ENCODE measurements at regions not wholly inside any gene's neighbourhood (a gene's known extent, or its start where the extent isn't known, plus 50 kb on each side); places are given as distances from the start of the nearest gene placed in this dataset.

GRCh38 chr5:90071656-90072055, 337.9 kb downstream of the CETN3 start:
- TF ChIP-seq EZH2phosphoT487 (IDR thresholded peaks at IDR 0.05; ENCODE audit: low read depth, severe bottlenecking, unreplicated experiment): no peak
- TF ChIP-seq, protein P1, sequence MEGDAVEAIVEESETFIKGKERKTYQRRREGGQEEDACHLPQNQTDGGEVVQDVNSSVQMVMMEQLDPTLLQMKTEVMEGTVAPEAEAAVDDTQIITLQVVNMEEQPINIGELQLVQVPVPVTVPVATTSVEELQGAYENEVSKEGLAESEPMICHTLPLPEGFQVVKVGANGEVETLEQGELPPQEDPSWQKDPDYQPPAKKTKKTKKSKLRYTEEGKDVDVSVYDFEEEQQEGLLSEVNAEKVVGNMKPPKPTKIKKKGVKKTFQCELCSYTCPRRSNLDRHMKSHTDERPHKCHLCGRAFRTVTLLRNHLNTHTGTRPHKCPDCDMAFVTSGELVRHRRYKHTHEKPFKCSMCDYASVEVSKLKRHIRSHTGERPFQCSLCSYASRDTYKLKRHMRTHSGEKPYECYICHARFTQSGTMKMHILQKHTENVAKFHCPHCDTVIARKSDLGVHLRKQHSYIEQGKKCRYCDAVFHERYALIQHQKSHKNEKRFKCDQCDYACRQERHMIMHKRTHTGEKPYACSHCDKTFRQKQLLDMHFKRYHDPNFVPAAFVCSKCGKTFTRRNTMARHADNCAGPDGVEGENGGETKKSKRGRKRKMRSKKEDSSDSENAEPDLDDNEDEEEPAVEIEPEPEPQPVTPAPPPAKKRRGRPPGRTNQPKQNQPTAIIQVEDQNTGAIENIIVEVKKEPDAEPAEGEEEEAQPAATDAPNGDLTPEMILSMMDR (IDR thresholded peaks at IDR 0.05; ENCODE audit: poor library complexity): no peak
